K562 (cell line): ENCODE measurements at regions not wholly inside any gene's neighbourhood (a gene's known extent, or its start where the extent isn't known, plus 50 kb on each side); places are given as distances from the start of the nearest gene placed in this dataset.

ENCODE experiments used
- ATAC-seq: fragments of 200-7000 bp; cut with Tn5 transposase; 3 replicates; pipeline ENCODE4 v1.9.1; 2020; ENCODE audit warnings: moderate library complexity
- BruUV-seq: library from RNA; stranded (reverse); fragments of 400-500 nt; replicated peaks from 2 replicates; lab custom pipeline; 2021; lab: Mats Ljungman, UMichigan
- CTCF ChIA-PET: fragments of 300-600 bp; formaldehyde crosslinking; extraction: SDS; loops from one replicate; lab custom pipeline; 2021; ENCODE audit warnings: low intra/inter-chr PET ratio; lab: Yijun Ruan, JAX
- POLR2A ChIA-PET: fragments of 300-600, 350-650 bp; sonication (Branson Sonifier 250); formaldehyde crosslinking; extraction: SDS; loops from one replicate; lab custom pipeline; 2021; ENCODE audit warnings: antibody characterized with exemption, inconsistent platforms; lab: Yijun Ruan, JAX
- DNase-seq, 4 experiments: peaks; one replicate each; pipeline versions ENCODE4 v3.0.0 to v3.0.0-alpha.2; 2011 to 2018; ENCODE audit warnings: low spot score in 3 of 4, mixed read lengths in 3 of 4; ENCODE audit errors: extremely low read depth in 1 of 4
- FAIRE-seq: peaks from 2 replicates; lab custom pipeline; 2011; peaks lifted over from hg19 to GRCh38; lab: Jason Lieb, UNC
- H2AFZ ChIP-seq: 2 replicates; pipeline ENCODE4 v1.6.0; 2011; ENCODE audit warnings: low read depth, low read length, control low read depth, inconsistent platforms
- H3K27ac ChIP-seq: fragments of 200-600 bp; 3 replicates; pipeline ENCODE4 v1.8.0; 2011; ENCODE audit warnings: low read depth, mild to moderate bottlenecking, control low read depth, inconsistent platforms, low read length, moderate library complexity, mixed read lengths; ENCODE audit errors: extremely low read depth
- H3K27me3 ChIP-seq, 2 experiments: fragments of 300-600 bp in 1 of 2; 2 replicates in 1 of 2; 3 replicates in 1 of 2; pipeline versions ENCODE4 v1.6.0 to v1.8.0; 2011; ENCODE audit warnings: inconsistent platforms in 2 of 2, low read length in 2 of 2, mild to moderate bottlenecking in 1 of 2, mixed read lengths in 1 of 2, moderate library complexity in 1 of 2; ENCODE audit not compliant: control insufficient read depth in 2 of 2, insufficient read depth in 2 of 2
- H3K36me3 ChIP-seq: fragments of 300-600 bp; 3 replicates; pipeline ENCODE4 v1.8.0; 2011; ENCODE audit warnings: mild to moderate bottlenecking, low read length, inconsistent platforms; ENCODE audit not compliant: control insufficient read depth, insufficient read depth
- H3K4me1 ChIP-seq, 2 experiments: fragments of 200-600 bp in 1 of 2; replicated peaks in 1 of 2; 2 replicates in 1 of 2; 3 replicates in 1 of 2; pipeline versions ENCODE4 v1.5.1 to v1.8.0; 2011; ENCODE audit warnings: inconsistent platforms in 2 of 2, low read length in 2 of 2, mild to moderate bottlenecking in 1 of 2, mixed read lengths in 1 of 2, moderate library complexity in 1 of 2; ENCODE audit not compliant: control insufficient read depth in 2 of 2, insufficient read depth in 2 of 2
- H3K4me2 ChIP-seq: 2 replicates; pipeline ENCODE4 v1.6.1; 2011; ENCODE audit warnings: low read length, control low read depth, inconsistent platforms, mixed read lengths; ENCODE audit not compliant: insufficient read depth
- H3K4me3 ChIP-seq: fragments of 200-600 bp; sonication (generic), shearing (Covaris generic); 2 replicates; pipeline ENCODE4 v1.5.1; 2016; ENCODE audit warnings: control low read depth, inconsistent platforms
- H3K79me2 ChIP-seq: fragments of 200-600 bp; 3 replicates; pipeline ENCODE4 v1.8.0; 2011; ENCODE audit warnings: low read length, inconsistent platforms; ENCODE audit not compliant: control insufficient read depth, insufficient read depth
- H3K9ac ChIP-seq, 2 experiments: 2 replicates each; pipeline versions ENCODE4 v1.6.0 to v1.6.1; 2011; ENCODE audit warnings: low read depth in 2 of 2, low read length in 2 of 2, control low read depth in 1 of 2, inconsistent platforms in 1 of 2, mild to moderate bottlenecking in 1 of 2, mixed read lengths in 1 of 2; ENCODE audit not compliant: insufficient read depth in 1 of 2
- H3K9me1 ChIP-seq: one replicate; pipeline ENCODE4 v1.6.0; 2011; ENCODE audit warnings: inconsistent platforms, mild to moderate bottlenecking, low read length, moderate library complexity; ENCODE audit not compliant: control insufficient read depth, insufficient read depth
- H3K9me3 ChIP-seq: replicated peaks from 2 replicates; pipeline ENCODE4 v1.5.1; 2011; ENCODE audit warnings: low read depth, low read length, inconsistent platforms; ENCODE audit not compliant: control insufficient read depth, insufficient read depth
- H4K20me1 ChIP-seq: replicated peaks from 2 replicates; pipeline ENCODE4 v1.6.1; 2011; ENCODE audit warnings: low read length, inconsistent platforms, mixed read lengths; ENCODE audit not compliant: control insufficient read depth, insufficient read depth
- BMI1 ChIP-seq: fragments of 150-350 bp; IDR thresholded peaks from 2 replicates; pipeline ENCODE4 v1.6.1; 2014; ENCODE audit warnings: low read length
- ERF ChIP-seq: fragments of 450-650 bp; formaldehyde crosslinking; IDR thresholded peaks from 2 replicates; pipeline ENCODE4 v1.4.0; 2020; ENCODE audit warnings: mild to moderate bottlenecking, mixed read lengths
- KLF1 ChIP-seq: fragments of 450-650 bp; IDR thresholded peaks from 2 replicates; pipeline ENCODE4 v1.6.1; 2016; ENCODE audit warnings: missing genetic modification characterization, missing compliant biosample characterization
- MAFF ChIP-seq: IDR thresholded peaks from 2 replicates; pipeline ENCODE4 v1.6.1; 2012; ENCODE audit warnings: low read length, improper control_type of control experiment
- MEF2A ChIP-seq: IDR thresholded peaks from 2 replicates; pipeline ENCODE4 v1.6.1; 2011; ENCODE audit warnings: low read depth, mild to moderate bottlenecking, low read length, moderate library complexity; ENCODE audit not compliant: control insufficient read depth
- NFE2 ChIP-seq: IDR thresholded peaks from 2 replicates; pipeline ENCODE4 v1.6.1; 2014; ENCODE audit warnings: antibody characterized with exemption, low read depth
- PHTF2 ChIP-seq: fragments of 250-450 bp; sonication (Bioruptor Pico); IDR thresholded peaks from 2 replicates; pipeline ENCODE4 v1.5.0; 2021; ENCODE audit warnings: mild to moderate bottlenecking
- U2AF1 ChIP-seq: fragments of 200-400 bp; formaldehyde crosslinking; optimal IDR thresholded peaks from 2 replicates; pipeline ENCODE3; 2017; ENCODE audit warnings: mild to moderate bottlenecking, low read depth, low read length, moderate library complexity
- VEZF1 ChIP-seq: fragments of 200-800 bp; sonication (Bioruptor generic); IDR thresholded peaks from 2 replicates; pipeline ENCODE4 v1.6.1; 2017; ENCODE audit warnings: missing genetic modification characterization, missing compliant biosample characterization
- XRCC3 ChIP-seq: fragments of 450-650 bp; IDR thresholded peaks from 2 replicates; pipeline ENCODE4 v1.6.1; 2017; ENCODE audit warnings: mild to moderate bottlenecking, moderate library complexity
- ZNF165 ChIP-seq: fragments of 250-450 bp; sonication (Bioruptor Pico); IDR thresholded peaks from 2 replicates; pipeline ENCODE4 v1.4.0; 2020; ENCODE audit warnings: borderline replicate concordance
- ZNF3 ChIP-seq: fragments of 250-450 bp; sonication (Bioruptor Pico); IDR thresholded peaks from 2 replicates; pipeline ENCODE4 v1.5.0; 2021; ENCODE audit warnings: mild to moderate bottlenecking, moderate library complexity
- ZNF551 ChIP-seq: fragments of 250-450 bp; sonication (Bioruptor Pico); IDR thresholded peaks from 2 replicates; pipeline ENCODE4 v1.5.0; 2021; ENCODE audit warnings: mild to moderate bottlenecking, moderate library complexity
- ZNF780A ChIP-seq: fragments of 250-450 bp; sonication (Bioruptor Pico); IDR thresholded peaks from 2 replicates; pipeline ENCODE4 v1.5.0; 2021; ENCODE audit warnings: mild to moderate bottlenecking
- WGBS: fragments of 100-300 bp; shearing (Covaris generic); methylation state at CpG from one replicate; pipeline ENCODE4 v1.1.6; 2016; ENCODE audit warnings: low coverage, mixed read lengths; ENCODE audit not compliant: insufficient coverage; ENCODE audit errors: missing lambda C conversion rate; 5-methylcytosine and 5-hydroxymethylcytosine counted together
- in situ Hi-C: fragments of 300-500 bp; cut with MboI; formaldehyde crosslinking; loops from 4 replicates; pipeline ENCODE4 v1.15.0; 2018; ENCODE audit warnings: inconsistent platforms, mixed read lengths
- intact Hi-C: fragments of 100-400 bp; cut with micrococcal nuclease; formaldehyde crosslinking; loops from 2 replicates; pipeline ENCODE4 v1.14.2; 2022

- 3% methylated on average over 13 of the region's 14 CpGs for WGBS
- Histone ChIP-seq H3K9ac (no peak overlapping the region), H3K4me3 (no peak overlapping the region), H3K4me2 (no peak overlapping the region), H3K27ac (no peak overlapping the region), H3K9me3 (peaks cover 7% of the 10 kb centered on the region; the same call in 1 of the 2 replicates), H4K20me1 (0 out of 2 replicates have a peak, but pooled peaks cover 2% of the 10 kb centered on the region), H3K9me1 (no peaks in the 10 kb centered on the region), H3K79me2 (no peaks in the 10 kb centered on the region), H2AFZ (no peak overlapping the region), H3K27me3 (peaks cover 56 to 82% of the 10 kb centered on the region in 2 experiments), H3K36me3 (no peaks in the 10 kb centered on the region), H3K4me1 (no peaks in the 10 kb centered on the region; a peak in 1 of 5 replicates)
- intact Hi-C loops: no loop called here
- CTCF ChIA-PET: no interaction called here
- no peak for DNase-seq
- BruUV-seq: no TSS peak
- ATAC-seq: no peak
- POLR2A ChIA-PET: interaction anchor here (0.6 kb wide), 2 partner anchors 11 to 689 kb away, joined by 3 read pairs; no protein-coding TSS in a partner anchor
- in situ Hi-C loops: no loop called here
- TF ChIP-seq ZNF780A (no peak), ERF (CRISPR knock-in tag) (no peak), ZNF551 (CRISPR knock-in tag) (no peak), BMI1 (no peak), ZNF3 (no peak), KLF1 (tag) (no peak), ZNF165 (peak; percentile 92; the same call in 1 of the 2 replicates), PHTF2 (CRISPR knock-in tag) (no peak), U2AF1 (no peak), MEF2A (no peak), XRCC3 (no peak), VEZF1 (CRISPR knock-in tag) (0 out of 2 replicates have a peak, but pooled peaks have one; percentile 36), NFE2 (no peak), MAFF (no peak)
- FAIRE-seq: no peak
These were observed 142.2 kb upstream of the AFDN start for GRCh38 chr6:167684276-167685104.
